ENCODE measurements at regions not wholly inside any gene's neighbourhood (a gene's known extent, or its start where the extent isn't known, plus 50 kb on each side); places are given as distances from the start of the nearest gene placed in this dataset.

- Mint-ChIP-seq H3K4me1 (peaks cover 42% of the 10 kb centered on the region), H3K4me3 (no peak overlapping the region), H3K27me3 (ENCODE audit: insufficient read depth, low read depth, poor library complexity) (peaks cover 10% of the 10 kb centered on the region), H3K9me3 (peaks cover 11% of the 10 kb centered on the region), H3K36me3 (ENCODE audit: low read depth) (peaks cover 4% of the 10 kb centered on the region; the same call in 1 of the 3 replicates), H3K27ac (no peak overlapping the region)
- Histone ChIP-seq H3K36me3 (ENCODE audit: insufficient read depth) (no peaks in the 10 kb centered on the region), H4K20me1 (replicated peaks; ENCODE audit: insufficient read depth) (no peaks in the 10 kb centered on the region), H3K27ac (ENCODE audit: low read depth) (no peak overlapping the region), H3K27me3 (ENCODE audit: insufficient read depth) (no peaks in the 10 kb centered on the region), H3K79me2 (replicated peaks; ENCODE audit: insufficient read depth) (no peaks in the 10 kb centered on the region), H3F3A (replicated peaks; ENCODE audit: low read depth) (no peaks in the 10 kb centered on the region), H3K4me3 (no peak overlapping the region), H3K4me1 (ENCODE audit: insufficient read depth) (peaks cover 34% of the 10 kb centered on the region), H3K4me2 (no peak overlapping the region), H3K9me2 (ENCODE audit: insufficient read depth) (peaks cover 6% of the 10 kb centered on the region), H2AFZ (no peak overlapping the region)
- no peak for ATAC-seq
- TF ChIP-seq POLR2AphosphoS5 (IDR thresholded peaks at IDR 0.05; ENCODE audit: low read depth) (no peak), ETS1 (IDR thresholded peaks at IDR 0.05) (no peak), EZH2phosphoT487 (IDR thresholded peaks at IDR 0.05; ENCODE audit: unreplicated experiment) (no peak), ZNF114 (CRISPR knock-in tag; IDR thresholded peaks at IDR 0.05) (no peak), REST (IDR thresholded peaks at IDR 0.05; ENCODE audit: unreplicated experiment) (no peak), CTCF (conservative IDR thresholded peaks at IDR 0.05; ENCODE audit: low read depth in 2 of 2) (no peak), CREB1 (CRISPR knock-in tag; IDR thresholded peaks at IDR 0.05; ENCODE audit: low read depth) (no peak), ZNF331 (CRISPR knock-in tag; IDR thresholded peaks at IDR 0.05; ENCODE audit: low read depth) (no peak), EZH2 (IDR thresholded peaks at IDR 0.05; ENCODE audit: low read depth, unreplicated experiment) (no peak), NANOG (IDR thresholded peaks at IDR 0.05; ENCODE audit: borderline replicate concordance) (no peak)
- no peak for DNase-seq (ENCODE audit: low spot score)
Measured at GRCh38 chr20:39280875-39281274, 318.7 kb downstream of the DHX35 start.
